IMR-90 (cell line): ENCODE measurements at regions not wholly inside any gene's neighbourhood (a gene's known extent, or its start where the extent isn't known, plus 50 kb on each side); places are given as distances from the start of the nearest gene placed in this dataset.

ENCODE experiments used
- ATAC-seq: fragments of 200-7000 bp; cut with Tn5 transposase; 2 replicates; pipeline ENCODE4 v1.9.1; 2020; ENCODE audit warnings: low read depth, mild to moderate bottlenecking, moderate library complexity
- BruUV-seq: library from RNA; stranded (reverse); fragments of 400-500 nt; replicated peaks from 2 replicates; lab custom pipeline; 2021; lab: Mats Ljungman, UMichigan
- CTCF ChIA-PET: fragments of 300-600 bp; formaldehyde crosslinking; extraction: SDS; loops from one replicate; lab custom pipeline; 2021; ENCODE audit warnings: antibody characterized with exemption; lab: Yijun Ruan, JAX
- POLR2A ChIA-PET: fragments of 300-600 bp; sonication (Branson Sonifier 250); formaldehyde crosslinking; loops from one replicate; lab custom pipeline; 2022; ENCODE audit warnings: antibody characterized with exemption; ENCODE audit not compliant: unreplicated experiment; lab: Charles Lee
- DNase-seq: peaks from one replicate; pipeline ENCODE4 v3.0.0; 2013
- H2AFZ ChIP-seq: replicated peaks from 2 replicates; pipeline ENCODE3; 2013; ENCODE audit warnings: low read length, mild to moderate bottlenecking; ENCODE audit not compliant: poor library complexity
- H2AK5ac ChIP-seq: 2 replicates; pipeline ENCODE4 v1.6.1; 2013; ENCODE audit warnings: low read depth, low read length, inconsistent platforms
- H2AK9ac ChIP-seq: replicated peaks from 2 replicates; pipeline ENCODE3; 2013; ENCODE audit warnings: mild to moderate bottlenecking, low read depth, low read length, moderate library complexity; ENCODE audit not compliant: poor library complexity
- H2BK120ac ChIP-seq: 2 replicates; pipeline ENCODE4 v1.6.1; 2013; ENCODE audit warnings: low read depth, low read length, inconsistent platforms
- H2BK15ac ChIP-seq: 3 replicates; pipeline ENCODE4 v1.6.1; 2013; ENCODE audit warnings: low read depth, low read length, inconsistent platforms
- H2BK20ac ChIP-seq: 2 replicates; pipeline ENCODE4 v1.6.1; 2013; ENCODE audit warnings: low read depth, mild to moderate bottlenecking, inconsistent platforms, low read length, moderate library complexity
- H2BK5ac ChIP-seq: 2 replicates; pipeline ENCODE4 v1.6.1; 2013; ENCODE audit warnings: mild to moderate bottlenecking, low read depth, low read length, inconsistent platforms; ENCODE audit not compliant: poor library complexity, severe bottlenecking
- H3K14ac ChIP-seq: replicated peaks from 2 replicates; pipeline ENCODE4 v1.6.1; 2013; ENCODE audit warnings: low read depth, low read length, inconsistent platforms
- H3K18ac ChIP-seq: 2 replicates; pipeline ENCODE4 v1.6.1; 2013; ENCODE audit warnings: low read depth, low read length, control low read depth
- H3K23ac ChIP-seq: 2 replicates; pipeline ENCODE4 v1.6.1; 2013; ENCODE audit warnings: low read depth, low read length, inconsistent platforms
- H3K27ac ChIP-seq: 2 replicates; pipeline ENCODE4 v1.5.1; 2013; ENCODE audit warnings: mild to moderate bottlenecking, control low read depth, low read length; ENCODE audit not compliant: insufficient read depth
- H3K27me3 ChIP-seq: 2 replicates; pipeline ENCODE4 v1.6.1; 2013; ENCODE audit warnings: low read length; ENCODE audit not compliant: control insufficient read depth, insufficient read depth
- H3K36me3 ChIP-seq: 2 replicates; pipeline ENCODE4 v1.6.1; 2013; ENCODE audit warnings: low read length, mixed read lengths; ENCODE audit not compliant: control insufficient read depth, insufficient read depth
- H3K4ac ChIP-seq: 2 replicates; pipeline ENCODE4 v1.6.1; 2013; ENCODE audit warnings: low read depth, low read length, inconsistent platforms
- H3K4me1 ChIP-seq: 2 replicates; pipeline ENCODE4 v1.6.1; 2013; ENCODE audit warnings: low read length, mixed read lengths; ENCODE audit not compliant: control insufficient read depth, insufficient read depth
- H3K4me2 ChIP-seq: 2 replicates; pipeline ENCODE4 v1.6.1; 2013; ENCODE audit warnings: low read depth, mild to moderate bottlenecking, control low read depth, low read length, moderate library complexity
- H3K4me3 ChIP-seq: 2 replicates; pipeline ENCODE4 v1.5.1; 2013; ENCODE audit warnings: low read depth, mild to moderate bottlenecking, control low read depth, low read length, moderate library complexity; ENCODE audit not compliant: insufficient read depth
- H3K56ac ChIP-seq: 2 replicates; pipeline ENCODE4 v1.6.1; 2013; ENCODE audit warnings: low read length, inconsistent platforms; ENCODE audit not compliant: insufficient read depth; ENCODE audit errors: extremely low read depth
- H3K79me1 ChIP-seq, 2 experiments: 2 replicates each; pipeline ENCODE4 v1.6.1; 2013; ENCODE audit warnings: low read length in 2 of 2, inconsistent platforms in 1 of 2, low read depth in 1 of 2
- H3K9ac ChIP-seq: 2 replicates; pipeline ENCODE4 v1.6.1; 2013; ENCODE audit warnings: low read depth, low read length, control low read depth
- H3K9me1 ChIP-seq: 2 replicates; pipeline ENCODE4 v1.6.1; 2013; ENCODE audit warnings: low read length, inconsistent platforms; ENCODE audit not compliant: insufficient read depth
- H3K9me3 ChIP-seq: 2 replicates; pipeline ENCODE4 v1.6.1; 2013; ENCODE audit warnings: low read length; ENCODE audit not compliant: control insufficient read depth, insufficient read depth
- H4K20me1 ChIP-seq: 2 replicates; pipeline ENCODE4 v1.6.1; 2013; ENCODE audit warnings: low read length, inconsistent platforms; ENCODE audit not compliant: insufficient read depth
- H4K5ac ChIP-seq: 2 replicates; pipeline ENCODE4 v1.6.1; 2013; ENCODE audit warnings: mild to moderate bottlenecking, low read depth, low read length, control low read depth
- H4K8ac ChIP-seq, 2 experiments: 2 replicates each; pipeline ENCODE4 v1.6.1; 2013; ENCODE audit warnings: low read depth in 2 of 2, low read length in 2 of 2, control low read depth in 1 of 2, inconsistent platforms in 1 of 2
- H4K91ac ChIP-seq: 2 replicates; pipeline ENCODE4 v1.6.1; 2013; ENCODE audit warnings: low read depth, low read length, inconsistent platforms; ENCODE audit not compliant: insufficient read depth
- CEBPB ChIP-seq: IDR thresholded peaks from 2 replicates; pipeline ENCODE4 v1.6.1; 2012; ENCODE audit warnings: low read depth, low read length, improper control_type of control experiment
- CTCF ChIP-seq: conservative IDR thresholded peaks from 2 replicates; pipeline ENCODE4 v1.5.1; 2012; ENCODE audit warnings: mild to moderate bottlenecking, low read depth, low read length, improper control_type of control experiment
- ELK1 ChIP-seq: fragments of 150-350 bp; IDR thresholded peaks from 2 replicates; pipeline ENCODE4 v1.6.1; 2016; ENCODE audit warnings: low read depth, mild to moderate bottlenecking, low read length, moderate library complexity, borderline replicate concordance
- MAFK ChIP-seq: IDR thresholded peaks from 2 replicates; pipeline ENCODE4 v1.6.1; 2012; ENCODE audit warnings: low read depth, low read length, improper control_type of control experiment
- MXI1 ChIP-seq: IDR thresholded peaks from 2 replicates; pipeline ENCODE4 v1.6.1; 2012; ENCODE audit warnings: low read depth, mild to moderate bottlenecking, low read length, moderate library complexity, borderline replicate concordance
- NFE2L2 ChIP-seq: fragments of 150-350 bp; IDR thresholded peaks from 2 replicates; pipeline ENCODE4 v1.6.1; 2016; ENCODE audit warnings: low read depth, mild to moderate bottlenecking, low read length
- RAD21 ChIP-seq: IDR thresholded peaks from 2 replicates; pipeline ENCODE4 v1.6.1; 2012; ENCODE audit warnings: low read length, improper control_type of control experiment
- RCOR1 ChIP-seq: IDR thresholded peaks from 2 replicates; pipeline ENCODE4 v1.6.1; 2012; ENCODE audit warnings: mild to moderate bottlenecking, low read length, improper control_type of control experiment; ENCODE audit not compliant: insufficient replicate concordance
- SMC3 ChIP-seq: fragments of 150-350 bp; IDR thresholded peaks from 2 replicates; pipeline ENCODE4 v1.6.1; 2016; ENCODE audit warnings: low read depth, mild to moderate bottlenecking, antibody characterized with exemption, low read length, moderate library complexity
- WGBS, 2 experiments: methylation state at CpG; one replicate each; pipeline versions ENCODE4 v1.1.5 to v1.1.7; 2013; ENCODE audit warnings: missing lambda C conversion rate in 2 of 2; ENCODE audit not compliant: insufficient read length in 1 of 2; ENCODE audit errors: extremely low coverage in 2 of 2; 5-methylcytosine and 5-hydroxymethylcytosine counted together
- dilution Hi-C: fragments of 300-500 bp; cut with HindIII; formaldehyde crosslinking; loops from one replicate; pipeline ENCODE4 v1.14.3; 2018; ENCODE audit warnings: low sequenced_read_pairs; ENCODE audit not compliant: unreplicated experiment
- in situ Hi-C: fragments of 300-500 bp; cut with MboI; formaldehyde crosslinking; loops from 3 replicates; pipeline ENCODE4 v1.14.3; 2019; ENCODE audit warnings: low sequenced_read_pairs, inconsistent platforms, mixed read lengths
- intact Hi-C: fragments of 100-400 bp; cut with micrococcal nuclease; formaldehyde crosslinking; loops from 2 replicates; pipeline ENCODE4 v1.10.0; 2022

- peaks cover 3% of the 10 kb centered on the region; the same call in 1 of the 2 replicates for H3K9me1 ChIP-seq
- H3K9ac ChIP-seq: no peak overlapping the region
- intact Hi-C loops: no loop called here
- ATAC-seq: no peak
- no peaks in the 10 kb centered on the region for H3K36me3 ChIP-seq
- H4K5ac ChIP-seq: no peak overlapping the region
- no peak overlapping the region for H3K14ac ChIP-seq
- H2BK20ac ChIP-seq: no peak overlapping the region
- peaks cover 10% of the 10 kb centered on the region for H3K27me3 ChIP-seq
- no peak for DNase-seq
- no peak overlapping the region for H3K4me3 ChIP-seq
- BruUV-seq: no TSS peak
- no peak for TF ChIP-seq RCOR1
- no peak for TF ChIP-seq CEBPB
- no peak for TF ChIP-seq MAFK
- TF ChIP-seq MXI1: no peak
- no peak for TF ChIP-seq RAD21
- no peak for TF ChIP-seq SMC3
- no peak for TF ChIP-seq CTCF
- no peak for TF ChIP-seq ELK1
- TF ChIP-seq NFE2L2: no peak
- H4K8ac ChIP-seq: no peak overlapping the region
- H3K23ac ChIP-seq: no peak overlapping the region
- H3K79me1 ChIP-seq: no peaks in the 10 kb centered on the region
- 83% methylated on average over 1 of the region's 6 CpGs; no CpG with 5 or more reads in 1 of the 2 experiments for WGBS, 2 experiments
- no peak overlapping the region for H2AK9ac ChIP-seq
- dilution Hi-C loops: no loop called here
- H3K4ac ChIP-seq: no peak overlapping the region
- no peak overlapping the region for H4K91ac ChIP-seq
- no peaks in the 10 kb centered on the region for H4K20me1 ChIP-seq
- in situ Hi-C loops: loop anchor here (25.0 kb wide), 2 partner anchors 505 to 1305 kb away; no protein-coding TSS in a partner anchor
- no peak overlapping the region for H3K4me2 ChIP-seq
- H2BK120ac ChIP-seq: no peak overlapping the region
- H2AFZ ChIP-seq: no peak overlapping the region
- no peak overlapping the region for H2BK5ac ChIP-seq
- peaks cover 2% of the 10 kb centered on the region; the same call in 1 of the 2 replicates for H3K4me1 ChIP-seq
- H2BK15ac ChIP-seq: no peak overlapping the region
- CTCF ChIA-PET: interaction anchor here (0.6 kb wide), 1 partner anchor 28 kb away, joined by 3 read pairs; no protein-coding TSS in a partner anchor
- H3K18ac ChIP-seq: no peak overlapping the region
- H3K9me3 ChIP-seq: no peaks in the 10 kb centered on the region
- no peak overlapping the region for H3K27ac ChIP-seq
- no peak overlapping the region for H2AK5ac ChIP-seq
- H3K56ac ChIP-seq: no peak overlapping the region
- POLR2A ChIA-PET: no interaction called here
Observed at GRCh38 chr12:30816742-30817465, 62.2 kb upstream of the CAPRIN2 start.
